ENCODE measurements at regions not wholly inside any gene's neighbourhood (a gene's known extent, or its start where the extent isn't known, plus 50 kb on each side); places are given as distances from the start of the nearest gene placed in this dataset.

DNA sequence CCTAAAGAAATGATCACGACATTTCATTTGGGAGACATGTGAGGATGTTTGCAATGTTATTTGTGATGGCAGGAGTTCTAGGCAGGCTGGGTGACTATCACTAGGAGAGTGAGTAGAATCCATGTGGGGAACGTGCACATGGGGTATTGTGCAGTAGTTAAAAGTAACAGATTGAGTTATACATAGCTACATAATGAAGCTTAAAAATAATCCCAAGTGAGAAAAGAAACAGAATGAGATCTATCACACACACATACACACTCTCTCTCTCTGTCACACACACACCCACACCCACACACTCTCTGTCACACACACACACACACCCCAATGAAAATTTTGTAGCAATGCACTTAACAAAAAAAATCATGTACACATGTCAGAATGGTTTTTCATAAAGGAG is 218.7 kb upstream of the ARG1 start:
- WGBS, 2 experiments (ENCODE audit: extremely low coverage in 1 of 2, insufficient coverage in 1 of 2, insufficient read length in 1 of 2, insufficient replicate concordance in 2 of 2, low coverage in 1 of 2, low lambda C conversion rate in 2 of 2, missing lambda C conversion rate in 1 of 2): 87% methylated on average over 2 of the region's 2 CpGs; no CpG with 5 or more reads in 1 of the 2 experiments
- Histone ChIP-seq H2BK120ac (replicated peaks; ENCODE audit: low read depth, low read length) (no peak overlapping the region), H3K56ac (replicated peaks; ENCODE audit: insufficient read length, low read depth, low read length) (no peak overlapping the region), H4K20me1 (replicated peaks in 1 of 2; ENCODE audit: control insufficient read depth in 1 of 2, insufficient read depth in 2 of 2, low read length in 2 of 2) (no peaks in the 10 kb centered on the region), H2AFZ (ENCODE audit: low read length) (no peak overlapping the region), H3K79me1 (ENCODE audit: low read depth, low read length) (no peaks in the 10 kb centered on the region), H2AK5ac (ENCODE audit: low read depth, low read length) (no peak overlapping the region; the same call in 1 of the 2 replicates), H2BK5ac (ENCODE audit: low read depth, low read length) (no peak overlapping the region), H3K27me3 (replicated peaks in 1 of 4; ENCODE audit: control insufficient read depth in 3 of 4, extremely low read depth in 1 of 4, insufficient read depth in 3 of 4, low read length in 3 of 4) (no peaks in the 10 kb centered on the region), H4K8ac (ENCODE audit: extremely low read depth, insufficient read depth, low read length) (no peak overlapping the region), H3K79me2 (ENCODE audit: control insufficient read depth in 1 of 2, insufficient read depth in 2 of 2, low read length in 2 of 2) (no peaks in the 10 kb centered on the region), H3K9ac (replicated peaks in 1 of 4; ENCODE audit: extremely low read depth in 1 of 4, low read depth in 3 of 4, low read length in 3 of 4) (no peak overlapping the region), H3K4me3 (ENCODE audit: extremely low read depth in 1 of 4, insufficient read depth in 2 of 4, low read depth in 3 of 4, low read length in 4 of 4) (no peak overlapping the region), H3K14ac (ENCODE audit: insufficient read length) (no peak overlapping the region), H4K5ac (ENCODE audit: insufficient read length, low read depth, low read length) (no peak overlapping the region), H2BK20ac (ENCODE audit: low read length) (no peak overlapping the region), H4K91ac (replicated peaks; ENCODE audit: insufficient read length, low read length) (no peak overlapping the region), H3K23ac (ENCODE audit: insufficient read length) (no peak overlapping the region), H2BK15ac (ENCODE audit: low read length) (no peak overlapping the region; the same call in 1 of the 2 replicates), H3K27ac (ENCODE audit: low read depth, low read length) (no peak overlapping the region), H3K18ac (ENCODE audit: extremely low read depth, low read length) (no peak overlapping the region), H2BK12ac (ENCODE audit: low read depth, low read length) (peak overlapping the region; percentile 40; the same call in 1 of the 2 replicates), H3K9me3 (ENCODE audit: insufficient read depth in 2 of 2, low read depth in 1 of 2, low read length in 1 of 2) (no peaks in the 10 kb centered on the region), H3K23me2 (ENCODE audit: low read depth, low read length) (no peaks in the 10 kb centered on the region; the same call in 1 of the 2 replicates), H3K4me1 (replicated peaks in 1 of 4; ENCODE audit: control insufficient read depth in 3 of 4, insufficient read depth in 4 of 4, low read length in 3 of 4) (no peaks in the 10 kb centered on the region), H3K4ac (replicated peaks; ENCODE audit: insufficient read length, low read depth, low read length) (no peak overlapping the region), H3K36me3 (ENCODE audit: control insufficient read depth in 2 of 4, insufficient read depth in 4 of 4, low read length in 3 of 4) (no peaks in the 10 kb centered on the region), H3K4me2 (ENCODE audit: insufficient read depth in 1 of 2, low read depth in 2 of 2, low read length in 2 of 2) (no peak overlapping the region)
- POLR2A ChIA-PET (ENCODE audit: partially characterized antibody): no interaction called here
- FAIRE-seq (no peak), DNase-seq (ENCODE audit: low read depth in 1 of 2, low spot score in 2 of 2) (no peak)
- no peak for TF ChIP-seq POLR2AphosphoS5 (IDR thresholded peaks at IDR 0.05; ENCODE audit: low read depth, low read length)
- TF ChIP-seq PHF8 (conservative IDR thresholded peaks at IDR 0.05; ENCODE audit: low read depth, low read length): no peak
- no peak for TF ChIP-seq TEAD4 (IDR thresholded peaks at IDR 0.05; ENCODE audit: low read depth, low read length)
- no peak for TF ChIP-seq SIX5 (IDR thresholded peaks at IDR 0.05; ENCODE audit: low read depth, low read length)
- TF ChIP-seq CEBPB (IDR thresholded peaks at IDR 0.05; ENCODE audit: low read depth, low read length): no peak
- no peak for TF ChIP-seq CBX8 (IDR thresholded peaks at IDR 0.05; ENCODE audit: borderline replicate concordance, low read depth, low read length)
- TF ChIP-seq POLR2A (IDR thresholded peaks at IDR 0.05; ENCODE audit: control extremely low read depth in 1 of 2, low read depth in 2 of 2, low read length in 2 of 2): no peak
- TF ChIP-seq MAFK (IDR thresholded peaks at IDR 0.05; ENCODE audit: low read depth, low read length): no peak
- TF ChIP-seq POU5F1 (IDR thresholded peaks at IDR 0.05; ENCODE audit: low read depth, low read length): no peak
- no peak for TF ChIP-seq SUZ12 (IDR thresholded peaks at IDR 0.05; ENCODE audit: low read length)
- no peak for TF ChIP-seq EP300 (IDR thresholded peaks at IDR 0.05; ENCODE audit: borderline replicate concordance in 1 of 2, low read depth in 2 of 2, low read length in 2 of 2)
- no peak for TF ChIP-seq KDM5A (IDR thresholded peaks at IDR 0.05; ENCODE audit: low read length)
- TF ChIP-seq RXRA (IDR thresholded peaks at IDR 0.05; ENCODE audit: insufficient read depth, low read depth, low read length): no peak
- no peak for TF ChIP-seq CREB1 (IDR thresholded peaks at IDR 0.05)
- TF ChIP-seq SP4 (IDR thresholded peaks at IDR 0.05; ENCODE audit: low read length): no peak
- no peak for TF ChIP-seq BACH1 (IDR thresholded peaks at IDR 0.05; ENCODE audit: low read length)
- CTCF ChIA-PET (ENCODE audit: partially characterized antibody): interaction anchor here (1.1 kb wide), 1 partner anchor 76 kb away, joined by 3 read pairs; no protein-coding TSS in a partner anchor
